ENCODE measurements at regions not wholly inside any gene's neighbourhood (a gene's known extent, or its start where the extent isn't known, plus 50 kb on each side); places are given as distances from the start of the nearest gene placed in this dataset.

DNA sequence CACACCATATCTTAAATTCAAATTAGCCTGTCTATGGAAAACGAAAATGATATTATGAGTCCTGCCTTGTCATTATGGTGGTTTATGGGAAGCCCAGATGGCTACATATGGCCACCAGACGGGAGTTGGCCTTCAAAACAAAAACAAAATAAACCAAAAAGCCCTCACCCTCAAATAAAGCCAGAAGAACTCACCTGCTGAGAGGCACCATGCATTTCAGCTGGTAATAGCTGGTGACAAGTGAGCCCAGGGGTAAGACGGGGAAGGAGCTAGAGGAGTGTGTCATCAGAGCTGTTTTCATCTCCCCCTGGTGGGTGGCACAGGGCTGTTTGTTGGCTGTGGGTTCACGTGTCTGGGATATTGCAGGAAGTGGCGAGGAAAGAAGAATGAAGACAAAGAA, 152.9 kb downstream of the EFNB2 start:
- H3K36me3 ChIP-seq (ENCODE audit: control insufficient read depth in 1 of 2, insufficient read depth in 2 of 2, low read length in 2 of 2): no peaks in the 10 kb centered on the region
- no peak overlapping the region for H3K27ac ChIP-seq (ENCODE audit: low read depth, low read length)
- H3K4me2 ChIP-seq (ENCODE audit: low read length): no peak overlapping the region
- H3K9me3 ChIP-seq (ENCODE audit: control insufficient read depth in 1 of 2, insufficient read depth in 1 of 2, low read depth in 1 of 2, low read length in 2 of 2): no peaks in the 10 kb centered on the region
- intact Hi-C loops (cut with micrococcal nuclease): no loop called here
- no peaks in the 10 kb centered on the region for H3K9me2 ChIP-seq (ENCODE audit: insufficient read depth)
- ATAC-seq (0 out of 2 replicates have a peak, but pooled peaks have one; percentile 49), DNase-seq (ENCODE audit: low read depth, low spot score) (no peak)
- ChIA-PET POLR2A (no interaction called here), CTCF (no interaction called here), RAD21 (ENCODE audit: low non-redundant PET in 1 of 2, low total read pairs in 2 of 2, uncharacterized antibody in 2 of 2, unreplicated experiment in 2 of 2) (no interaction called here)
- peaks cover under 1 to 7% of the 10 kb centered on the region in 2 experiments; a peak in 3 of 4 replicates for H3K4me1 ChIP-seq (ENCODE audit: control insufficient read depth in 1 of 2, insufficient read depth in 2 of 2, low read length in 2 of 2)
- no peak overlapping the region for H3K4me3 ChIP-seq (replicated peaks in 1 of 2; ENCODE audit: low read depth in 1 of 2, low read length in 2 of 2)
- no peaks in the 10 kb centered on the region for H3K79me2 ChIP-seq (ENCODE audit: insufficient read depth, low read length)
- BruUV-seq (replicated peaks): no TSS peak
- no peak overlapping the region for H3K9ac ChIP-seq (ENCODE audit: low read length)
- no peak overlapping the region for H2AFZ ChIP-seq (ENCODE audit: low read depth, low read length, poor library complexity, severe bottlenecking)
- TF ChIP-seq MAX (IDR thresholded peaks at IDR 0.05): no peak
- TF ChIP-seq, protein P1, sequence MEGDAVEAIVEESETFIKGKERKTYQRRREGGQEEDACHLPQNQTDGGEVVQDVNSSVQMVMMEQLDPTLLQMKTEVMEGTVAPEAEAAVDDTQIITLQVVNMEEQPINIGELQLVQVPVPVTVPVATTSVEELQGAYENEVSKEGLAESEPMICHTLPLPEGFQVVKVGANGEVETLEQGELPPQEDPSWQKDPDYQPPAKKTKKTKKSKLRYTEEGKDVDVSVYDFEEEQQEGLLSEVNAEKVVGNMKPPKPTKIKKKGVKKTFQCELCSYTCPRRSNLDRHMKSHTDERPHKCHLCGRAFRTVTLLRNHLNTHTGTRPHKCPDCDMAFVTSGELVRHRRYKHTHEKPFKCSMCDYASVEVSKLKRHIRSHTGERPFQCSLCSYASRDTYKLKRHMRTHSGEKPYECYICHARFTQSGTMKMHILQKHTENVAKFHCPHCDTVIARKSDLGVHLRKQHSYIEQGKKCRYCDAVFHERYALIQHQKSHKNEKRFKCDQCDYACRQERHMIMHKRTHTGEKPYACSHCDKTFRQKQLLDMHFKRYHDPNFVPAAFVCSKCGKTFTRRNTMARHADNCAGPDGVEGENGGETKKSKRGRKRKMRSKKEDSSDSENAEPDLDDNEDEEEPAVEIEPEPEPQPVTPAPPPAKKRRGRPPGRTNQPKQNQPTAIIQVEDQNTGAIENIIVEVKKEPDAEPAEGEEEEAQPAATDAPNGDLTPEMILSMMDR (IDR thresholded peaks at IDR 0.05 in 2 of 3, conservative IDR thresholded peaks at IDR 0.05 in 1 of 3; ENCODE audit: borderline replicate concordance in 1 of 3, insufficient read depth in 1 of 3, low read depth in 2 of 3, low read length in 2 of 3): peak in 2 of 3 experiments; percentile 21 to 28; a peak in 2 of 6 replicates
- TF ChIP-seq FOSL1 (IDR thresholded peaks at IDR 0.05; ENCODE audit: low read depth): no peak
- H4K20me1 ChIP-seq (ENCODE audit: insufficient read depth): no peaks in the 10 kb centered on the region
- H3K27me3 ChIP-seq (ENCODE audit: insufficient read depth, low read length): no peaks in the 10 kb centered on the region

DNA sequence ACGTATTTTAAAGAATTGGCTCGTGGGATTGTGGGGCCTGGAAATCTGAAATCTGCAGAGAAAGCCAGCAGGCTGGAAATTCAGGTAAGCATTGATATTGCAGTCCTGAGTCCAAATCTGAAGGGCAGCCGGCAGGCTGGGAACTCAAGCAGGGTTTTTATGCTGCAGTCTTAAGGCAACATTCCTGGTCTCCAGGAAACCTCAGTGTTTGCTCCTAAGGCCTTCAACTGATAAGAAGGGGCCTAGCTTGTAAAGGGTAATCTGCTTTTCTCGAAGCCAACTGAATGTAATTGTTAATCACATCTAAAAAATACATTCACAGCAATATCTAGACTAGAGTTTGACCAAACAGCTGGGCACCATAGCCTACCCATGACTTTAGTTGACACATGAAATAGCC, 154.4 kb downstream of the EFNB2 start:
- ATAC-seq: no peak
- POLR2A ChIA-PET: no interaction called here
- peaks cover 9 to 22% of the 10 kb centered on the region in 2 experiments for H3K4me1 ChIP-seq (ENCODE audit: control insufficient read depth in 1 of 2, insufficient read depth in 2 of 2, low read length in 2 of 2)
- no peaks in the 10 kb centered on the region for H3K9me2 ChIP-seq (ENCODE audit: insufficient read depth)
- no TSS peak for BruUV-seq (replicated peaks)
- no peaks in the 10 kb centered on the region for H3K36me3 ChIP-seq (ENCODE audit: control insufficient read depth in 1 of 2, insufficient read depth in 2 of 2, low read length in 2 of 2)
- no peak overlapping the region for H3K4me2 ChIP-seq (ENCODE audit: low read length)
- no peak overlapping the region for H3K4me3 ChIP-seq (replicated peaks in 1 of 2; ENCODE audit: low read depth in 1 of 2, low read length in 2 of 2)
- H3K27ac ChIP-seq (ENCODE audit: low read depth, low read length): no peak overlapping the region
- H3K79me2 ChIP-seq (ENCODE audit: insufficient read depth, low read length): no peaks in the 10 kb centered on the region
- no peak for DNase-seq (ENCODE audit: low read depth, low spot score)
- H3K9ac ChIP-seq (ENCODE audit: low read length): no peak overlapping the region
- RAD21 ChIA-PET (ENCODE audit: low non-redundant PET in 1 of 2, low total read pairs in 2 of 2, uncharacterized antibody in 2 of 2, unreplicated experiment in 2 of 2): no interaction called here
- H4K20me1 ChIP-seq (ENCODE audit: insufficient read depth): no peaks in the 10 kb centered on the region
- no peaks in the 10 kb centered on the region for H3K27me3 ChIP-seq (ENCODE audit: insufficient read depth, low read length)
- H3K9me3 ChIP-seq (ENCODE audit: control insufficient read depth in 1 of 2, insufficient read depth in 1 of 2, low read depth in 1 of 2, low read length in 2 of 2): no peaks in the 10 kb centered on the region
- H2AFZ ChIP-seq (ENCODE audit: low read depth, low read length, poor library complexity, severe bottlenecking): no peak overlapping the region
- CTCF ChIA-PET: no interaction called here
- intact Hi-C loops (cut with micrococcal nuclease): no loop called here
- TF ChIP-seq YY1 (IDR thresholded peaks at IDR 0.05; ENCODE audit: extremely low read depth, insufficient replicate concordance, low read depth, low read length): no peak
- TF ChIP-seq POLR2AphosphoS5 (IDR thresholded peaks at IDR 0.05; ENCODE audit: low read depth, low read length): no peak
- TF ChIP-seq FOSL1 (IDR thresholded peaks at IDR 0.05; ENCODE audit: low read depth): no peak
- TF ChIP-seq MAX (IDR thresholded peaks at IDR 0.05): no peak
- TF ChIP-seq ZFX (IDR thresholded peaks at IDR 0.05): no peak
- no peak for TF ChIP-seq TCF7L2 (IDR thresholded peaks at IDR 0.05; ENCODE audit: borderline replicate concordance, extremely low read depth, insufficient read depth, insufficient read length)
- no peak for TF ChIP-seq JUND (IDR thresholded peaks at IDR 0.05)
- no peak for TF ChIP-seq POLR2A (IDR thresholded peaks at IDR 0.05; ENCODE audit: borderline replicate concordance, extremely low read depth, insufficient read depth, insufficient read length)
- no peak for TF ChIP-seq CEBPB (IDR thresholded peaks at IDR 0.05; ENCODE audit: low read depth)
- TF ChIP-seq ATF3 (IDR thresholded peaks at IDR 0.05): no peak
- TF ChIP-seq, protein P1 (IDR thresholded peaks at IDR 0.05 in 2 of 3, conservative IDR thresholded peaks at IDR 0.05 in 1 of 3; ENCODE audit: borderline replicate concordance in 1 of 3, insufficient read depth in 1 of 3, low read depth in 2 of 3, low read length in 2 of 3): no peak
- TF ChIP-seq EGR1 (IDR thresholded peaks at IDR 0.05; ENCODE audit: low read depth): no peak
- TF ChIP-seq EZH2phosphoT487 (IDR thresholded peaks at IDR 0.05; ENCODE audit: borderline replicate concordance): no peak
- no peak for TF ChIP-seq SRF (IDR thresholded peaks at IDR 0.05; ENCODE audit: low read depth)

All from HCT116 (cell line).